A673 (cell line): ENCODE measurements at regions not wholly inside any gene's neighbourhood (a gene's known extent, or its start where the extent isn't known, plus 50 kb on each side); places are given as distances from the start of the nearest gene placed in this dataset.

Experiments used
- BruUV-seq: library from RNA; stranded (reverse); fragments of 400-500 nt; replicated peaks from 2 replicates; lab custom pipeline; 2021; lab: Mats Ljungman, UMichigan
- CTCF ChIA-PET: fragments of 300-600 bp; sonication (Branson Sonifier 250); formaldehyde crosslinking; loops from one replicate; lab custom pipeline; 2022; ENCODE audit warnings: antibody characterized with exemption; lab: Charles Lee
- POLR2A ChIA-PET: fragments of 300-600 bp; sonication (Branson Sonifier 250); formaldehyde crosslinking; loops from one replicate; lab custom pipeline; 2022; ENCODE audit warnings: antibody characterized with exemption; ENCODE audit not compliant: low non-redundant PET; lab: Charles Lee
- DNase-seq: peaks from one replicate; pipeline ENCODE4 v3.0.0-alpha.2; 2015; ENCODE audit warnings: low spot score
- H3K27ac ChIP-seq: fragments of 200-600 bp; sonication (generic); 2 replicates; pipeline ENCODE4 v1.5.1; 2016; ENCODE audit warnings: mixed run types, low read depth, mild to moderate bottlenecking, mixed read lengths, antibody characterized with exemption, low read length; ENCODE audit not compliant: poor library complexity, severe bottlenecking
- H3K27me3 ChIP-seq: fragments of 200-600 bp; sonication (generic); replicated peaks from 2 replicates; pipeline ENCODE4 v1.6.1; 2017; ENCODE audit warnings: mixed run types, low read depth, mild to moderate bottlenecking, mixed read lengths, antibody characterized with exemption, low read length; ENCODE audit not compliant: insufficient read depth, poor library complexity
- H3K36me3 ChIP-seq: fragments of 200-600 bp; sonication (generic); 2 replicates; pipeline ENCODE4 v1.6.1; 2016; ENCODE audit warnings: mixed run types, mild to moderate bottlenecking, mixed read lengths, antibody characterized with exemption, low read length; ENCODE audit not compliant: insufficient read depth, poor library complexity, severe bottlenecking
- H3K4me1 ChIP-seq: fragments of 200-600 bp; sonication (generic); 2 replicates; pipeline ENCODE4 v1.6.1; 2017; ENCODE audit warnings: mixed run types, mild to moderate bottlenecking, mixed read lengths, antibody characterized with exemption, low read length; ENCODE audit not compliant: insufficient read depth, poor library complexity, severe bottlenecking
- H3K4me3 ChIP-seq: fragments of 200-600 bp; sonication (generic); 2 replicates; pipeline ENCODE4 v1.5.1; 2016; ENCODE audit warnings: low read depth, mixed run types, mild to moderate bottlenecking, mixed read lengths, low read length; ENCODE audit not compliant: poor library complexity, severe bottlenecking
- H3K9me3 ChIP-seq: fragments of 200-600 bp; sonication (generic); 2 replicates; pipeline ENCODE4 v1.6.1; 2016; ENCODE audit warnings: mixed run types, low read depth, mild to moderate bottlenecking, mixed read lengths, antibody characterized with exemption, low read length; ENCODE audit not compliant: poor library complexity, severe bottlenecking
- CTCF ChIP-seq: fragments of 300-800, 200-600 bp; sonication (generic); conservative IDR thresholded peaks from 2 replicates; pipeline ENCODE4 v1.5.1; 2017; ENCODE audit warnings: low read depth, mild to moderate bottlenecking, antibody characterized with exemption, low read length, moderate library complexity, mixed read lengths
- EZH2 ChIP-seq: fragments of 200-600 bp; sonication (generic); IDR thresholded peaks from 2 replicates; pipeline ENCODE4 v1.6.1; 2017; ENCODE audit warnings: borderline replicate concordance, low read depth, mild to moderate bottlenecking, mixed read lengths, antibody characterized with exemption, low read length; ENCODE audit not compliant: poor library complexity, severe bottlenecking
- intact Hi-C: fragments of 100-400 bp; cut with micrococcal nuclease; formaldehyde crosslinking; loops from one replicate; pipeline ENCODE4 v1.10.0; 2022; ENCODE audit not compliant: unreplicated experiment

DNA sequence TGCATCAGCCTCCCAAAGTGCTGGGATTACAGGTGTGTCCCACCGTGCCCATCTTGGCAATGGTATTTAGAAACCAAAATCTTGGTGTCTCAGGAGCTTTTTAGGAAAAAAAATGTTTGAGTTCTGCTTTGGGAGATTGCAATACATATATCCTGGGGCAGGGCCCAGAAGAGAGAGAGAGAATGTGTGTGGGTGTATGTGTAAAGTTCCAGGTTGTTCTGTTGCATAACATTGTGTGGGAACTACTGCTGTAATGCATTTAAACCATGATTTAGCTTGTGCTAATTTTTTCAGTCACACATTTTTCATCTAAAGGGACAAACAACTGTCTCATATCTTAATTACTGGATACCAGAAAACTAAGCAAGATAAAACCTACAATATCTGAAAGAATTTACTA lies 70.8 kb upstream of the NABP1 start:
- Histone ChIP-seq H3K27me3 (no peaks in the 10 kb centered on the region), H3K4me1 (no peaks in the 10 kb centered on the region), H3K9me3 (no peaks in the 10 kb centered on the region), H3K4me3 (no peak overlapping the region), H3K27ac (no peak overlapping the region), H3K36me3 (no peaks in the 10 kb centered on the region)
- DNase-seq, result no peak
- ChIA-PET CTCF (no interaction called here), POLR2A (no interaction called here)
- intact Hi-C loops, result no loop called here
- BruUV-seq, result no TSS peak
- TF ChIP-seq EZH2 (no peak), CTCF (no peak)

GRCh38 chr2:191610756-191611155 lies 67.2 kb upstream of the NABP1 start:
- H3K36me3 ChIP-seq, result no peaks in the 10 kb centered on the region

DNA sequence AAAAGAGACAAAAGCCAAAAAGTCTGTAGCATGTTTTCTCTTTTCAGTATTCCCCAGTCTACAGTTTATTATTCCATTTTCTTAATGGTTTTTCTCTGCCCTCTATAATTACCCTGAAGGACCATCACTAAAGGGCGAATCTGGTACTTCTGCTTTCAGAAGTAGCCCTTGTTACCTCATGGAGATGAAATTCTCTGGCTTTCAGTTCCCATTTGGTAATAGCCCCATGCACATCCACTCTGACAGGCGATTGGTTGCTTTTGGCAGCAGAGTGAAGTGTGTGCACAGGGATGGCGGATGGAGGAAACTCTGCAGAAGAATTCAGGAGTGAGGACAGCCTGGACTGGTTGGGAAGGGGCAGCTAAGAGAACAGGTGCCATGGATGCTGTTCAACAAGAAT lies 66.3 kb upstream of the NABP1 start:
- CTCF ChIA-PET, result no interaction called here
- POLR2A ChIA-PET, result no interaction called here
- no peak for DNase-seq

More at GRCh38 chr2:191610756-191611155, 67.2 kb upstream of the NABP1 start:
- Histone ChIP-seq H3K4me1 (no peaks in the 10 kb centered on the region), H3K27me3 (no peaks in the 10 kb centered on the region), H3K27ac (no peak overlapping the region), H3K4me3 (no peak overlapping the region), H3K9me3 (no peaks in the 10 kb centered on the region)
- intact Hi-C loops, result no loop called here
- ChIA-PET POLR2A (no interaction called here), CTCF (interaction anchor here (0.6 kb wide), 1 partner anchor 40 kb away, joined by 3 read pairs; no protein-coding TSS in a partner anchor)
- no peak for DNase-seq
- no TSS peak for BruUV-seq
- TF ChIP-seq CTCF, result no peak
- no peak for TF ChIP-seq EZH2

More for the DNA sequence above, 66.3 kb upstream of the NABP1 start:
- TF ChIP-seq EZH2, result no peak
- no peak for TF ChIP-seq CTCF
- Histone ChIP-seq H3K36me3 (no peaks in the 10 kb centered on the region), H3K27ac (no peak overlapping the region), H3K4me3 (no peak overlapping the region), H3K27me3 (no peaks in the 10 kb centered on the region), H3K4me1 (no peaks in the 10 kb centered on the region), H3K9me3 (no peaks in the 10 kb centered on the region)
- intact Hi-C loops, result no loop called here
- no TSS peak for BruUV-seq
